DMS114 treated with DMSO at 0.1 percent for 48 hours (cell line): ENCODE measurements at regions not wholly inside any gene's neighbourhood (a gene's known extent, or its start where the extent isn't known, plus 50 kb on each side); places are given as distances from the start of the nearest gene placed in this dataset.
"Not testable (repeated sequence)": the region's sequence is repeated elsewhere in the genome, so short reads cannot be mapped to it uniquely, and the experiment has no call there.

Experiments used
- DNase-seq: peaks from one replicate; lab custom pipeline; 2025; ENCODE audit not compliant: unreplicated experiment; lab: John Stamatoyannopoulos, UW

DNA sequence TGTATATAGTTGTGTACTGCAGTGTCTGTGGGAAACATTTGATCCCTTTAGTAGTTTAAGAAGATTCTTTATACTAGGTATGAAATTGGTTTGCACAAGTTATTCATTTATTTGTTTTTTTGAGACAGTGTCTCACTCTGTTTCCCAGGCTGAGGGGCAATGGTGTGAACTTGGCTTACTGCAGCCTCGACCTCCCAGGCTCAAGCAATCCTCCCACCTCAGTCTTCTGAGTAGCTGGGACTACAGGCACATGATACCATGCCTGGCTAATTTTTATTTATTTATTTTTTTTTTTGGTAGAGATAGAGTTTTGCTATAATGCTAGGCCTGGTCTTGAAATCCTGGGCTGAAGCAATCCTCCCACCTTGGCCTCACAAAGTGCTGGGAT lies 209.4 kb downstream of the RASSF9 start:
- DNase-seq, result no peak

DNA sequence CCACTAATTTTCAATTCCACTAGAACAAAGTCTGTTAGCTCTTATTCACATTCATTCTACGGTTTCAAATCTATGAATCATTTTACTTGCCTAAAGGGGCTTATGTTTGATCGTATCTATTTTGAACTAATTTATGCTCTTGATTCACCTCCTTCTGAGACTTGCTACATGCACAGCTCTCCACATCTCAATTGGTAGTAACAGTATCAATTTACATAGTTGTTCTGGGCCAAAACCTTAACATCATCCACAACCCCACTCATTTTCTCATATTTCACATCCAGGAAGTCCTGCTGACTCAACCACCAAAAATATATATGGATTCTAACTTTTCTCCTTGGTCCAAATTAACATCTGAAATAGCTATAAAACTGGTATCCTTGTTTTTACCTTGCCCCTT lies 208.6 kb downstream of the RASSF9 start:
- DNase-seq, result no peak

DNA sequence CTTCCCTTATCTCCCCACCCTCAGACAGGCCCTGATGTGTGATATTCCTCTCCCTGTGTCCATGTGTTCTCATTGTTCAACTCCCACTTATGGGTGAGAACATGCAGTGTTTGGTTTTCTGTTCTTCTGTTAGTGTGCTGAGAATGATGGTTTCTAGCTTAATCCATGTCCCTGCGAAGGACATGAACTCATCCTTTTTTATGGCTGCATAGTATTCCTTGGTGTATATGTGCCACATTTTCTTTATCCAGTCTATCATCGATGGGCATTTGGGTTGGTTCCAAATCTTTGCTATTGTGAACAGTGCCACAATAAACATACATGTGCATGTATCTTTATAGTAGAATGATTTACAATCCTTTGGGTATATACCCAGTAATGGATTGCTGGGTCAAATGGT lies 207.6 kb downstream of the RASSF9 start:
- DNase-seq, result not testable (repeated sequence)

DNA sequence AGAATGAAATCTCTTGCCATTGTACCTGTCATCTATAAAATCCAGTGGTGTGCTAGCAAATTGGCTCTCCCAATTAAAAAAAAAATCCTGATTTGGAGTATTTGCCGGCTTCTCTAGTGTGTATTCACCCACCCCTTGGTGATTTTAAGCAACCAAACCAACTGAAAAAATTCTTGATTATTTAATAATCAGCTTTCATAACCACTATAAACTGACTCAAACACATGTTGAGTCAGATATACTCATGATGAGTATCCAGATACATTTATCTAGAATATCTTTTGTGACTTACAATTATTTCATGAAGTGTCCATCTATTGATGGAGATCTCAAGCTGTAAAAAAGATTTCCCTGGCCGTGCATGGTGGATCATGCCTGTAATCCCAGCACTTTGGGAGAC lies 205.4 kb downstream of the RASSF9 start:
- no peak for DNase-seq

DNA sequence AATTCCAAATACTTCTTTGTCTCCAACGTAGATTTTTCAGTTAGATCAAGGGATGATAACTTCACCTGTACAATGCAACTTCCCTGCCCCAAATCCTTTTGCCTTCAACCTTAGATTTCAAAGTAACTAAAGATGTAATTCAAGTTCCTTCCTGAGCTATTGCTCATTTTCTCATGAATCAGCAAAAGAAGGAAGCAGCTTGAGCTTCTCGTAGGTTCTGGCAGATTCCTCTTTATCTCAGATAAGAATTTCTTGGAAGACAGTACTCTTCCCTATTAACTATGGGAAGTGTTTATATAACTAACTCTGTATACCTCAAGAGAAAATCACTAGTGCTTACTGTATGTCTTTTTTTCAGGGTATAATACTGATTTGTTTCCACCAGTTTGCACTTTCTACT lies 203.8 kb downstream of the RASSF9 start:
- DNase-seq, result no peak

DNA sequence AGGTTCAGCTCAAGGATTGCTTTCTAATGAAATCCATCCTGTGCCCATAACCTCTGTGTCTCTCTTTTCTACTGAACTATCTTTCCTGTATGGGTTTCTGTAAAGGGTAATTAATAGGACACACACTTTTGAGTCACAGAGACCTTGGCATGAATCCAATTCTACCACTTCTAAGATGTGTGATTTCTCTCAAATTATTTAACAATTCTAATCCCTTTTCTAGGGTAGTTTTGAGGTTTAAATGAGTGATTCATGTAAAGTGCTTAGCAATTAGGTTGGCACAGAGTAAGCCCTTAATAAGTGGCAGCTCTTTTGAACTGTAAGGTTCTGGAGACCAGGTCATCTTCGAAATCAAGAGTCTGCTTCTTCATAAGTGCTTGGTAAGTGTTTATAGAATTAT lies 202.7 kb downstream of the RASSF9 start:
- no peak for DNase-seq

DNA sequence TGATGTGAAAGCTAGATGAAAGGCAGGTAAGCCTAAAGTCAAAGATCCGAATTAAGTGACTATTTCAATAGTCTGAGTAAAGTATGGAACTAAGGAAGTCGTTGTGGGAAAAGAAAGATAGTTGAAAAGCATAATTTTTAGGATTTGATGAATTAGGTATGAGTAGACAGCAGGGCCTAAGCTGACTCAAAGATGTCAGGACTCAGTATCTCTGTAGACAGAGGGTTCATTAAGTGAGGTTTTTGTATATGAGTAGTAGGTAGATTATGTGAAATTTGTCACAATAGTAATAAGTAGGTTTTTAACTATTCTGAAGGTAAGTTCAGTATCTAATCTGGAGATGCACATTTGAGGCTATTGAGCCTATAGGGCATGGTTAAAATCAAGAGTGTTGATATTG lies 196.4 kb downstream of the RASSF9 start:
- DNase-seq, result no peak

DNA sequence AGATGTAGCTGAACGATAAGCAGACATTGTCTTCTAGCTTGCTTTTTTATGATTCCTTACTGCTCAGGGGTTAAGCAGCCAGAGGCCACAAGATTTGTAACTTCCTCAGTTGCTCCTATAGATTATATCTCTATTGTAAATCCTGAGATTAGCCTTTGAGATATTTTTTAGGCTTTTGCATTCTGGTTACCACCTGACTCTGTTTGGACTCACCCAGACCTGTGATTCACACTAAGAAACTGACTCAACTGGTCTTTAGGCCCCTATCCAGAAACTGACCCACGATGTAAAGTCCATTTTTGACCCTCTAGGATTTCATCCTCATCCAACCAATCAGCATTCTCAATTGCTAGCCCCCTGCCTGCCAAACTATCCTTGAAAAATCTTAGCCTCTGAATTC lies 194.4 kb downstream of the RASSF9 start:
- DNase-seq, result no peak

DNA sequence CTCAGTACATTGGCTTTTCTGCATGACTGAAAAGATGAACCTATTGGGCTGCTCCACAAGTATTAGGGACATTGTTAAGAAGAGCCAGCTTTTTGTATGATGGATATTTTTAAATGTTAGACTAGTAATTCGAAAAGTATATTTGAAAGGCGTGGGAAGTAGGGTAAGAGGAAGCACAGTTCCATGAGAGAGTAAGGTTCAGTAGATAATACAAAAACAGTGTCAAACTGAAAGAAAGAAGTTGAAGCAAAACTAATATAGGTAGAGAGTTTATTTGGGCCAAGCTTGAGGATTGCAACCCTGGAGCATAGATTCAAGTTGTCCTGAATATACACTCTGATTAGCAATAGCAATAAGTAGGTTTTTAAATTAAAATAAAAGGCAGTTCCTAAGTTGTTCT lies 193.9 kb downstream of the RASSF9 start:
- DNase-seq, result no peak

DNA sequence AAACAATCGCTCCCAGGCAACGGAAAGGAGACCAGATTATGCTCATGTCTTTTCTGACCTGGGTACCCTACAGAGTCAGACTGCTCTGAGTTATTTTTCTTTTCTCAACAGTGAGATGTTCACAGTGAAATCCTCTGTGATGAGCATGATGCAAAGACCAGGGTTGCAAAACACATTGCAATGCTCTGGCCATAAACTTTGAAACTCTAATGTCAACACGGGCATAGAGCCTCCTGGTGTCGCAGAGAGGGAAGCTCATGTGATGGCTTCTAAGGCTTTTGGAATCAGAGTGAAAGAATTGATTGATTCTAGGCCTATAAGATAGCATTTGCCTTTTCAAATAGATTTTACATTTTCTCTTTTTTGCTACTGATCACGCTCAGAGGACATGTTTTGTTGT lies 193.4 kb downstream of the RASSF9 start:
- DNase-seq, result no peak

DNA sequence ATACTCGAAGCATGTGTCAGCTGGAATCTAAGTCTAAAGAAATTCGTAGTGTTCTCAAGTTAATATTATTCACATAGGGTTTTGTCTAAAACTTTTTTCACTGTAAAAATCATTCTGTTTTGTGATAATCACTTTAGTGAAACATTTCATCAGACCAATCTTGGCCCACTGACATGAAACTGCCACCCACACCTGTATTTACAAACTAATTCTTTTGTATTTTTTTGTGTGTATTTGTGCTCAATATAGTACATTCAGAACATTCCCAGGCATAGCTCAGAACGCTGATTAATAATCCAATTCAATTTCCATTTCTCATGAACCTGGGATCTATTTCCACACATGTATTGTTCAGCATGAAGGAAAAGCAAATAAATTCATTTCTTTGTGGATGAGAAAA lies 191.7 kb downstream of the RASSF9 start:
- DNase-seq, result no peak

DNA sequence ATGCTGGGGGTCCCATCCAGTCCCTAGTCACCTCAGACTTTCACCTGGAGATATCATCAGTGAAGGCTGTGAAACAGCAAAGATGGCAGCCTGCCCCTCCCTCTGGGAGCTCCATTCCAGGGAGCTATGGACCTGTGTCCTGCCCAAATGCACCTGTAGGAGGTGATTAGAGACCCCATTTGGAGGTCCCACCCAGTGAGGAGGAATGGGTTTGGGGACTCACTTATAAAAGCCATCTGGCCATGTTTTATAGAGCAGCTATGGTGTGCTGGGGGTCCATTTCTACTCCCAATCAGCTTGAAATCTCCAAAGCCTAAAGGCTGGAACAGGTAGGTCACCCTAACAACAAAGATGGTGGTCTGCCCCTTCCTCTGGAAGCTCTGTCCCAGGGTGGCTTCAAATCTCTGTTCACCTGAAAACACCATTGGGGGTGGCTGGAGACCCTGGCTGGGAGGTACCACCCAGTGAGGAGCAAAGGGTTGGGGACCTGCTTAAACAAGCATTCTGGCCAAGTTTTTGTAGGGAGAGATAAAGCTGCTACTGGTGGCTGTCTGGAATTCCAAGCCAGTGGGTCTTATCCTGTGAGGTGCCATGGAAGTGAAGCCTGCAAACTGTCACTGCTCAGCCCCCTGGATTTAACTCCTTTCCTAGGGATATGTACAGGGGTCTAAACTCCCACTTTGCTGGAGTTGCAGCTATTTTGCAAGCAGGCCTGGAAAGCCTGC lies 182.3 kb downstream of the RASSF9 start:
- DNase-seq, result no peak

DNA sequence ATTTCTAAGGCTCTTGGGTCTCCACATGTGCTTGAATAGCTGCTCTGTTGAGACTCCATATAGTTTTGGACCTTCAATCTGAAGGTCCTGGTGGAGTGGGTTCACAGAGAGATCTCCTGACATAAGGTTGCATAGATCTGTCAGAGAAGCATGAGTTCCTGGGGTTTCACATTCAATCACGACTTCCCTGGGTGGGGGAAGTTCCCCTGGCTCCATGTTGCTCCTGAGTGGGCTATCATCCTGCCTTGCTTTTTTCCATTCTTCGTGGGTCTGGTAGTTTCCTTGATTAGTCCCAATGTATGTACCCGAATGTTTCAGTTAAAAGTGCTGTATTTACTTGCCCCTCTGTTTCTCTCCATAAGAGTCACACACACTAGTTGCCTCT lies 181.8 kb downstream of the RASSF9 start:
- DNase-seq, result no peak

DNA sequence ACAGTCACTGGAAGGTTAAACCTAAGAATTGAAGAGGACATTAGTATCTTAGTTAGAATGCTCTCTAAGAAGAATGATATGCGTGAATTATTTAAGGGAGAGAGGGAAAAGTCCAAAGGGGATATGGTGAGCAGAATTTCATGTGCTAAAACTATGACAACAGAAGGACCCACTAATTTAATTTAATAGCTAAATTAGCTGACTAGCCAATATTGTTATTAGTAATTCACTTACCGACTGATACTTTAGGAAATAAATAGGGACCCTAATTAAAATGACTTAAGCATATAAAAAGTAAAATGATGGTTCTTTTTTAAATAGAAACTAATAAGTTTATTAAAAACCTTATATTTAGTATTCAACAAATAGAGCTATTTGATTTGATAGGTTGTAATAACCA lies 179.6 kb downstream of the RASSF9 start:
- DNase-seq, result no peak

DNA sequence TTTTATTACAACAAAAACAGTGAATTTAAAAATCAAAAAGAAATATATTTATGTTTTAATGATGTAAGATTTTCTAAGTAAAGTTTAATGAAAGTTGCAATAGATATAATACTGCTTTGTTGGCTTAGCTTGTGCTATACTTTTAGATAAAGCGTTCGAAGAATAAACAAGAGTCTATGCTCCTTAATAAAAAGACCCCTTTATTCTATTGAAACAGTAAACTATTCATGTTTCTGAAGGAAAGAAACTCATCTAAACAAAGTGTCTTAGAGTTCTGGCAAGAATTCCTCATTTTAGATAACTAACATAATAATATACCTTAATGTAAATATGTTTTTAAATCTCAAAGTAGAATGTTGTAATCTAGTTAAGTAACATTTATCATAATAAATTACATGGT lies 179.0 kb downstream of the RASSF9 start:
- no peak for DNase-seq

DNA sequence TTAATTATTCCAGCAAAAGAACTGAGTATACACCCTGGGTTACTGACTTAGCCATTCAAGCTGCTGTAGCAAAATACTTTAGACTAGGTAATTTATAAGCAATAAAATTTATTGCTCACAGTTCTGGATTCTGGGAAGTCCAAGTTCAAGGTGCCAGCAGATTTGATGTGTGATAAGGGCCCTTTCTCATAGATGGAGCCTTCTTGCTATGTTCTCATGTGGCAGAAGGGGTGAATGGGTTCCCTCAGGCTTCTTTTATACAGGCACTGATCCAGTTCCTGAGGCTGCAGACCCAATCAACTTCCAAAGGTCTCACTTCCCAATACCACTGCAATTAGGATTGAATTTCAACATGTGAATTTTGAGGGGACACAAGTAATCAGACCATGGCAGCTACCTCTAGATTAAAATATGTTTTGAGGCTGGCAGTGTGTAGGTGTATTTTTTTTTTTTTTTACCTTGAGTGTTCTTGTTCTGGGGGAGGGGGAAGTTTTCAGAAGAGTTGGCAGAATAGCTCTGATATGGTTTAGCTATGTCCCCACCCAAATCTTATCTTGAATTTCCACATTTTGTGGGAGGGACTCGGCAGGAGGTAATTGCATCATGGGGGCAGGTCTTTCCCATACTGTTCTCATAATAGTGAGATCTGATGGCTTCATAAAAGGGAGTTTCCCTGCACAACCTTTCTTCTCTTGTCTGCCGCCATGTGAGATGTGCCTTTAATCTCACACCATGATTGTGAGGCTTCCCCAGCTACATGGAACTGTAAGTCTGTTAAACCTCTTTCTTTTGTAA lies 178.2 kb downstream of the RASSF9 start:
- no peak for DNase-seq

DNA sequence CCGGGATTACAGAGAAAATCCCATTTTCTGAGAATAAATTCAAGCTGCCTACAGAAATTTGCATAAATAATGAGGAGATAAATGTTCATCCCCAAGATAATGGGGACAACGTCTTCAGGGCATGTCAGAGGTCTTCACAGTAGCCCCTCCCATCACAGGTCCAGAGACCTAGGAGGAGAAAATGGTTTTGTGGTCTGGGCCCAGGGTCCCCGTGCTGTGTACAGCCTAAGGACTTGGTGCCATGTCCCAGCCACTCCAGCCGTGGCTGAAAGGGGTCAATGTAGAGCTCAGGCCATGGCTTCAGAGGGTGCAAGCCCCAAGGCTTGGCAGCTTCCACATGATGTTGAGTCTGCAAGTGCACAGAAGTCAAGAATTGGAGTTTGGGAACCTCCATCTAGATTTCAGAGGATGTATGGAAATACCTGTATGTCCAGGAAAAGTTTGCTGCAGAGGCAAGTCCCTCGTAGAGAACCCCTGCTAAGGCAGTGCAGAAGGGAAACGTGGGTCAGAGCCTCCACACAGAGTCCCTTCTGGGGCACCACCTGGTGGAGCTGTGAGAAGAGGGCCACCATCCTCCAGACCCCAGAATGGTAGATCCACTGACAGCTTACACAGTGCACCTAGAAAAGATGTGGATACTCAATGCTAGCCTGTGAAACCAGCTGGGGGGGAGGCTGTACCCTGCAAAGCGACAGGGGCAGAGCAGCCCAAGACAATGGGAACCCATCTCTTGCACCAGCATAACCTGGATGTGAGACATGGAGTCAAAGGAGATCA lies 176.3 kb downstream of the RASSF9 start:
- no peak for DNase-seq

DNA sequence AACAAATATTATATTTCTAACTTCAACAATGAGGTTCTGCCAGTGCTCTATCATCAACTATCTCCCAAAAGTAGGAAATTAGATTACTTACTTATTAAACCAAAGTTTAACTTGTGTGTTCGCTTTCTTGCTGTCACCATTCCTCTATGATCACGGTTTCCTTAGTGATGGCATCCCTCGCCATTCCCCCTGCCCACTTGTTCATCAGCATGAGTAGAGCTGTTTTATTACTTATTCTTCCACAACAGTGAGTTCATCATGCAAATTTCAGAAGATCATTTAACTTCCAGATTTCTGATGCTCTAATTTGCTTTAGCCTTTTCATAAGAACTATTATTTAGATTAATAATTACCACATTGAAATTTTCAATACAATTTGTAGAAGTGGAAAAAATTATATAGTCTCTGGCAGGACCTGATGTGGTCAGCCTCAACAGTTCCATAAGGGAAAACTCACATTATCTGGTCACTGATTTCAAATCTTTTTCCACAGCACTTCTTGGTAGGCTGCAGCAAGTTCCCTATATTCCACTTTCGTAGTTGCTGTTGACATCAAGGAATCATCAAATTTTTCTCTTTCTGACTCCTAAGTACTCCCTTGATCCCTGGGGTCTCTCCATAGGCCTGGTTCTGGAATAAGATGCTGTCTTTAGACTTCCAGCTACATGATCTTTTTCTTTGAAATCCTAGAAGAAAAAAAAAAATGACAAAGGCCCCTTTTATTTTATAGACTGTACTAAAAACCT lies 174.6 kb downstream of the RASSF9 start:
- no peak for DNase-seq

DNA sequence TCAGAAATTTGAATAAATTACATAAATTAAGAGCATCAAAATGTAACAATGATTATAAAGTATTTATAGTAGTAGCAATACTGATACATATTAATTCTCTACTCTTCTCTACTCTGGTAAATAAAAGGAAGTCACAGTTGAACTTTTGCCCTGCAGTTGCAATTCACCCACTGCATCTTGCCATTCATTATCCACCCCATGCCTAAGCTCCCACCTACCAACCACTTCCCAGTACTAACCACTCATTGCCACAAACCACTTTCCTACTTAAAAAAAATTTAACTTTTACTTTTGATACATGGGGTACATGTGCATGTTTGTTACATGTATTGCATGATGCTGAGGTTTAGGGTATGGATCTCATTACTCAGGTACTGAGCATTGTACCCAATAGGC lies 174.0 kb downstream of the RASSF9 start:
- DNase-seq, result no peak

DNA sequence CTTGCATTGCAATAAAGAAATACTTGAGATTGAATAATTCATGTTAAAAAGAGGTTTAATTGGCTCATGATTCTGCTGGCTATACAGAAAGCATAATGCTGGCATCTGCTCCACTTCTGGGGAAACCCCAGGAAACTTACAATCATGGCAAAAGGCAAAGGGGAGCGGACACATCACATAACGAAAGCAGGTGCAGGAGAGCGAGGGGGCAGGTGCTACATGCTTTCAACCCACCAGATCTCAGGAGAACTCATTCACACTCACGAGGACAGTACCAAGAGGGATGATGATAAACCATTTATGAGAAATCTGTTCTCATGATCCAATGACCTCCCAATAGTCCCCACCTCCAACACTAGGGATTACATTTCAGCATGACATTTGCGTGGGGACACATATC lies 172.6 kb downstream of the RASSF9 start:
- no peak for DNase-seq

DNA sequence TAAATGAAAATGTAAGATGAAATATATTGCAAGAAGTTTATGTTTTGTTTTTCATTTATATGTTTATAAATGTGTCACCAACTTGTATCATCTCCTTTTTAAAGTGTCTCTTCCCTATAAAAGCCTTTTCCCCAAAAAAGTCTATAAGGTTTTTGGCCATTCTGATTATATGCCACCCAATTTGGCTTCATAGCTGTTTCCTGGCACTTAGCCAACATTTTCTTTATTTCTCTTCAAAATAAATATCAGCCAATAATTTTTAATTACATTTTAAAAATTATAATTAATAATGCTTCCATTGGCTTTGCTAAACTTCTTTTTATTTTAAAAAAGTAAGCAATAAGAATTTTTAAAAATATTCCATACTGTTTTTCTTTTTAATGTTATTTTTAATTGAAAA lies 171.8 kb downstream of the RASSF9 start:
- DNase-seq, result no peak
